GM18511 (cell line): ENCODE measurements at regions not wholly inside any gene's neighbourhood (a gene's known extent, or its start where the extent isn't known, plus 50 kb on each side); places are given as distances from the start of the nearest gene placed in this dataset.
"Not testable (repeated sequence)": the region's sequence is repeated elsewhere in the genome, so short reads cannot be mapped to it uniquely, and the experiment has no call there.

Experiments used
- ATAC-seq: cut with Tn5 transposase; IDR thresholded peaks from one replicate; pipeline ENCODE4 v1.9.1; 2021; ENCODE audit warnings: mild to moderate bottlenecking, moderate library complexity; ENCODE audit not compliant: unreplicated experiment

- ATAC-seq: no peak
Measured at GRCh38 chr1:116292929-116293725, 79.9 kb upstream of the ATP1A1 start.

DNA sequence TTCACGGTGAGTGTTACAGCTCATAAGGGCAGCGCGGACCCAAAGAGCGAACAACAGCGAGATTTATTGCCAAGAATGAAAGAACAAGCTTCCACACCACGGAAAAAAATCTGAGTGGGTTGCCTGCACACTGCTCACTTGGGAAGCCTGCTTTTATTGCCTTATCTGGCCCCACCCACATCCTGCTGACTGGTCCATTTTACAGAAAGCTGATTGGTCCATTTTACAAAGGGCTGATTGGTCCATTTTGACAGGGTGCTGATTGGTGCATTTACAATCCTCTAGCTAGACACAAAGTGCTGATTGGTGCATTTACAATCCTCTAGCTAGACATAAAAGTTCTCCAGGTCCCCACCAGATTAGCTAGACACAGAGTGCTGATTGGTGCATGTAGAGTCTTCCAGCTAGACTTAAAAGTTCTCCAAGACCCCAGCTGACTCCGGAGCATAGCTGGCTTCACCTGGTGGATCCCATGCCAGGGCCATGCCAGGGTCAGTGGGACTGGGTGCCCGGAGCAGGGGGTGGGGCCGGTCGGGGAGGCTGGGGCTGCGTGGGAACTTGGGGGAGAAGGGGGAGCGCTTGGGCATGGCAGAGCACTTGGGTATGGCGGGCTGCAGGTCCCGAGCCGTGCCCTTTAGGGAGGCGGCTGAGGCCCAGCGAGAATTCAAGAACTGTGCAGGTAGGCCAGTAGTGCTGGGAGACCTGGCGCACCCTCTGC is 75.4 kb upstream of the ATP1A1 start:
- ATAC-seq: no peak

DNA sequence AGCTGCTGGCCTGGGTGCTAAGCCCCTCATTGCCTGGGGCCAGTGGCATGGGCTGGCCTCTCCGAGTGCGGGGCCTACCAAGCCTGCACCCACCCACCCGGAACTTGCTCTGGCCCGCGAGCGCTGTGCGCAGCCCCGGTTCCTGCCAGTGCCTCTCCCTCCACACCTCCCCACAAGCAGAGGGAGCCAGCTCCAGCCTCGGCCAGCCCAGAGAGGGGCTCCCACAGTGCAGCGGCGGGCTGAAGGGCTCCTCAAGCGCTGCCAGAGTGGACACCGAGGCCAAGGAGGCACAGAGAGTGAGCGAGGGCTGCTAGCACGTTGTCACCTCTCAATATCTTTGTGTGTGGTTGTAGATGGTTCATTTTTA is 74.8 kb upstream of the ATP1A1 start:
- ATAC-seq: not testable (repeated sequence)

- ATAC-seq: no peak
Measured at GRCh38 chr1:116298746-116299145, 74.3 kb upstream of the ATP1A1 start.

DNA sequence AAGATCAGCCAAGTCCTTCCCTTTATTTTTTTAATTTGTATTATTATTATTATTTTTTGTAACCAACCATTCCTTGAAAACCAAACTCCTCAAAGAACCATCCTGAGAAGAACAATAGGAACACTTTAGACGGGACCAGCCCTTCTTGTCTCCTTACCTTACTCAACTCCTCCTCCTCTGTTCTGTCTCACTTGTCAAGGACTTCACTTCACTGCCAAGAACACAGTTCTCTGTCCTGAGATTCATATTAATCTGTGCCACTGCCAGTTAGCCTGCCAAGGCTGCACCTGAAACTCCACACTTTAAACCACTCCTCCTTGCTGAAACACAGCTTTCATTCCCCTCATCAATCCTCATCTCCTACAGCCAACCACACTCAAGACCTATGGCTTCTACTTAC is 73.8 kb upstream of the ATP1A1 start:
- ATAC-seq: no peak

DNA sequence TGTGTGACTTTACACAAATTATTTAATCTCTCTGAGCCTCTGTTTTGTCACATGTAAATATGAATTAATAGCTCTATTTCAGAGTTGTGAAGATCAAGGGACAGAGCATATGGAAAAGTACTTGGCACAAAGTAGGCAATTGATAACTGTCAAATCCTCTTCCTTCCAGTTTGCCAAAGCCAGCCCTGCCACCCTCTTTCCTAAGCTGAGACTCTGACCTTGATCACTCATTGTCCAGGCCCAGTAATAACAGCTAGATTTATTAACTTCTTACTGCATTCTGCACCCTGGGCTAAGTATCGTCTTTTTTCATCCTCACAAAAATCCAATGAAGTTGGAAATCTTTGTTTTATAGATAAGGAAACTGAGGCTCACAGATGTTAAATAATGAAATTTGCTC is 70.8 kb upstream of the ATP1A1 start:
- ATAC-seq: no peak

- no peak for ATAC-seq
Measured at GRCh38 chr1:116306102-116306501, 66.9 kb upstream of the ATP1A1 start.

- ATAC-seq: no peak
Measured at GRCh38 chr1:116306840-116307442, 66.1 kb upstream of the ATP1A1 start.

DNA sequence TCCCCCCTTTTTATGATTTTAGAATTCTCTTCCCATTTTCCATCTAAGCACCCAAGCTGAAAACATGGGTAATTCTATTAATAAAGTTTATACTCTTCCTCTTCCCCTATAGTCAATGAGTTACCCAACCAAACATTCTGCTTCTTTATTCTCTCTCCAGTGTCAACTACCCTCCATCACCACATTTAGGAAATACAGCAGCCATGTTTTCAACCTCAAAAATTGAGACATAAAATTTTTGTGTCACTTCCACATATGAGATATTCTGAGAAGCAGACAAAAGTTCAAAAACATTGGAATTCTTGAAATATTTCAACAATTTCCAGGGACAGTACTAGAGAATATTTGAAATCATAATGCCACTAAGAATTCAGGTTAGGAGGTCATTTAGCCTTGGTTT is 64.8 kb upstream of the ATP1A1 start:
- ATAC-seq: no peak

DNA sequence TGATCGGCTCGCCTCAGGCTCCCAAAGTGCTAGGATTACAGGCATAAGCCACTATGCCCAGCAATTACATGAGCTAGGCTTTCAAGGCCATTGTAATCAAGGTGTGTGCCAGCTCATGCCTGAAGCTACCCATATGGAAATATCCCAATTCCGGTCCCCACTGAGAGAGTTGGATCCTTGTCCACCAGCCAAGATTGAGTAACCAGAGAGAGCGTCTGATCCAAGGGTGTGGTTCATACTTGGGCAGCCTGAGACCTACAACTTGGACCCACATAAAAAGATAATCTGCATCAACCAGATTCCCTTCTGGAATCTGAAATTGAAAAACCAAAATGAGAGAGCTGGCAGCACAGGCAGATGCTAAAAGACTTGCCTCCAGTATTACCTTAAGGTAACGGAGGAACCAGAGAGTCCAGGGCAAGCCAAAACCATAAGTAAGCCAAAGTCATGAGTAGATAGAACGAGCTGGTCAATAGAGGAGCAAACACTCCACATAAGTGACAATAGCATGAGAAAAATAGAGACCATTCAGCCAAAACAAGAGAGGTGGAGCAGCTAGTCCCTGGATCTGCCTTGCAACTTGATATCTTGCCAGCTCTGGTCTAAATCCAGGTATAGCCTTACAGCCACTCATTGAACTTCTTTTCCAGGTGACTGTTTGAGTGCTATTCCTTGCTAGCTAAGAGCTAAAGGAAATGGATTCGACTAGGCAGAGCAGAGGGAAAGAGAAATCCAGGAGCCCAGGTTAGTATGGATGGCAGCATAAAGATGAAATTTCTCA is 63.8 kb upstream of the ATP1A1 start:
- ATAC-seq: no peak

- ATAC-seq: no peak
Measured at GRCh38 chr1:116310180-116310579, 62.9 kb upstream of the ATP1A1 start.

DNA sequence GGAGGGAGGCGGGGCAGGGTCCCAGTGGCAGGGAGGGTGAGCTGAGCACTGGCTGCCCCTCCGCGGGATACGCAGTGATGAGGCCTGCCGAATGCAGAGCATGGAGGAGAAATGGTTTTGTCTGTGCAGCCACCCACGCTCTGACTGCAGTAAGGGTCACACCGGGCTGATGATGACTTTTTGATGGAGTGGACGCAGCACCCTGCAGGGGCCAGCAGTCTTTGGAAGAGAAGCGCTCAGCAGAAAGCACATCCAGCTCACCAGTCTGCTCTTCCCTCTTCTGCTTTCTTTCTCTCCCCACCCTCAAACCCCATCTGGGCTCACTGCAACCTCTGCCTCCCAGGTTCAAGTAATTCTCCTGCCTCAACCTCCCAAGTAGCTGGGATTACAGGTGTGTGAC is 61.9 kb upstream of the ATP1A1 start:
- no peak for ATAC-seq

DNA sequence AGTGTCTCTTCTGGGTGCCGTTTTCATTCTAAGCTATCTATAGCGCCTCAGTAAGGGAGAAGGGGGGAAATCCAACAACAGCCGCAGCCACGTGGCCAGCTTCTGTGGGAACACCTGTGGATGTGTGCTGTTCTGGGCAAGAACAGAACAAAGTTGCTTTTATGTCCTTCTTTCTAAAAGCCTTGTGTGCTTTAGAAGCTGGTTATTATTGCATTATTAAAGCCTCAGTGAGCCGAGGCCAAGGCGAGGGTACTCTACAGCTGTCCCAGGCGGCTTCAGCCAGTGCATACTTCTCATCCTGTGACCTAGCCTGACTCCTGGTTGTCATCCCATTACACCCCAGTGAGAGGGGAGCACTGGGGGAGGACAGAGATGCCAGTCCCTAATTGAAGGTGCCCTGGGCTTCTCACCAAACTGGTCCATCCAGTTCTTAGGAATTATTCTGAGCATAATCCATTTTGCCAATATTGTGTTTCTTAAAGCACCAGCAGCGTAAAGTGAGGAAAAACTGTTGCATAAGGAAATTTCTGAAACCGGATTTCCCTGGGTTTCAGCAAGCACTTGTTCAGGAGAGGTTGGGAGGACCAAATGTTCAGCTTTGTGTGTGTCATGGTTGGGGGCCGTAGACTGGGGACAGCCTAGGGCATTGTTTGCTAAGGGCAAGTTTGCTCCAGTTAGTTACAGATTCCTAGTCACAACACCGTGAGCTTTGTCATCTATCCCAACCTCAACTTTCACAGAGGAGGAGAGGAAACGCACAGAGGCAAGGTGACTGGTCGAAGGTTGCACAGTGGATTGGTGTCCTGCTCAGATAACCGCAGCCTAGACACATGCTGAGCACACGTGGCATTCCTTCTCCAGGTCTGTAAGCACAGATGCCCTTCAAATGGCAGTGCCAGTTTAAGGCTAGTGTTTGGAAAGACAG is 61.0 kb upstream of the ATP1A1 start:
- ATAC-seq: no peak

DNA sequence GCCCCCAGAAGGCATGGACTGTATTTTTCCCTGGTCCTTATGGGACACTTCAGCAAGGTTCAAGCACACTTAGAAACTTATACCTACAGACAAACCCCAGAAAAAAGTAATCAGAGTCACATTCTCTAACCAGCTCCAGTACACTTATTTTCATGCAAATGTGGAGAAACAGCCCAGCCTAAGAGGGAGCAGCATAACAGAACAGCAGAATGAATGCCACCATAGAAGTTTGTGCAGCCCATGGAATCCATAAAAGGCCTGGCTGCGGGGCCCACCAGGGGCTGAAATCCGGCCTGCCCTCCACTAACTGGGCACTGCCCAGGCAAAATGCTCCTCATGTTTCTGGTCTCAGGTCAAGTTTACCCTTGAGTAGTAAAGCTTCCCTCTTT is 60.4 kb upstream of the ATP1A1 start:
- no peak for ATAC-seq

GRCh38 chr1:116313776-116314175 is 59.3 kb upstream of the ATP1A1 start:
- ATAC-seq: no peak

DNA sequence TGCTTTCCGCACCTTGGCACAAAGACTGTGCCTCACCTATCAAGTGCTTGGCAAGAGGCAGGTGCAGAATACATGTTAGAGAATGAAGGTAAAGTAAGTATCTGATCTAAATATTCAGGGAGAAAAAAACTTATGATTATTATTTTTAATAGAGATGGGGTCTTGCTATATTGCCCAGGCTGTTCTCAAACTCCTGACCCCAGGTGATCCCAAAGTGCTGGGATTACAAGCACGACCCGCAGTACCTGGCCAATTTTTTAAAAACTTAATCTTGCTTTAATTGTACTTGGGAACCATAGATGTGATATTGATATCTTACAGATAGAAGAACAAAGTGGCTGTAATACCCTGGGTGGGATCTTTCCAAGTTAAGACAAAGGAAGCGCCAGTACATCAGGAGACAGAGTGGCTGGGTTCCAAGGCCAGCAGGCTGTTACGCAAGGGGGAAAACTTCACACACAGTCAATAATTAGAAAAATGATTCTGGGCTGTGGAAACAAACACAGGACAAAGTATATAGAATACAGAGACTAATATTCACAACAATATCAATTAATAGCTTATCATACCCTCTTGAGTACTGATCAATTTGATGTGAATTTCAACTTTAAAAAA is 58.6 kb upstream of the ATP1A1 start:
- ATAC-seq: no peak

DNA sequence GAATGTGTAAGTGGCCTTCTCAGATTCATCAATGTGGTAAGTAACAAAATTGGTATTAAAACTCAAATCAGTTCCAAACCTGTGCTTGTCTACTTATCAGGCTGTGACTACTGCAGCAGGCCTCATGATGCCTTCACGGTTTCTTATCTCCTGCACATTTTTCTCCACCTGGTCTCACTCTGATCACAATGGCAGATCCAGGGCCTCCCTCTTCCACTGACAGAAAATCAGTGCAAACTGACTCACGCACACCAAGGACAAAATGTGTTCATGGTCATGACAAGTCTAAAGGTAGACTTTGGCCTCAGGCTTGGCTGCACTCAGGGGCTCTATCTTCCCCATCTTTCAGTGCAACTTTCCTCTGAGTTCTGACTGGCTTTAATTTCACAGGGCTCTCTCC is 56.7 kb upstream of the ATP1A1 start:
- ATAC-seq: no peak

- ATAC-seq: no peak
Measured at GRCh38 chr1:116318897-116319296, 54.1 kb upstream of the ATP1A1 start.

GRCh38 chr1:116320874-116321273 is 52.2 kb upstream of the ATP1A1 start:
- no peak for ATAC-seq

GRCh38 chr1:116321766-116322175 is 51.3 kb upstream of the ATP1A1 start:
- ATAC-seq: no peak
